A204.1 (cell line): ENCODE measurements at regions not wholly inside any gene's neighbourhood (a gene's known extent, or its start where the extent isn't known, plus 50 kb on each side); places are given as distances from the start of the nearest gene placed in this dataset.
"Not testable (repeated sequence)": the region's sequence is repeated elsewhere in the genome, so short reads cannot be mapped to it uniquely, and the experiment has no call there.

ENCODE experiments used
- FAIRE-seq: peaks from 2 replicates; lab custom pipeline; 2012; peaks lifted over from hg19 to GRCh38; lab: Jason Lieb, UNC

- no peak for FAIRE-seq
These were observed 101.7 kb upstream of the ZNF236 start for GRCh38 chr18:76720683-76721082.

- FAIRE-seq = no peak
These were observed 107.2 kb upstream of the ZNF236 start for GRCh38 chr18:76715012-76715610.

- FAIRE-seq = no peak
These were observed 108.9 kb upstream of the ZNF236 start for GRCh38 chr18:76713432-76713831.

GRCh38 chr18:76712511-76713140 lies 109.7 kb upstream of the ZNF236 start:
- no peak for FAIRE-seq

- no peak for FAIRE-seq
These were observed 111.5 kb upstream of the ZNF236 start for GRCh38 chr18:76710646-76711520.

GRCh38 chr18:76709659-76710645 lies 112.4 kb upstream of the ZNF236 start:
- FAIRE-seq = peak; percentile 32

GRCh38 chr18:76708722-76709353 lies 113.5 kb upstream of the ZNF236 start:
- FAIRE-seq = no peak

- no peak for FAIRE-seq
These were observed 114.2 kb upstream of the ZNF236 start for GRCh38 chr18:76708071-76708721.

- no peak for FAIRE-seq
These were observed 114.8 kb upstream of the ZNF236 start for GRCh38 chr18:76707534-76707933.

GRCh38 chr18:76704589-76704988 lies 117.8 kb upstream of the ZNF236 start:
- FAIRE-seq = not testable (repeated sequence)

GRCh38 chr18:76699923-76700322 lies 122.4 kb upstream of the ZNF236 start:
- FAIRE-seq = no peak

- FAIRE-seq = no peak
These were observed 124.9 kb upstream of the ZNF236 start for GRCh38 chr18:76697441-76697901.

GRCh38 chr18:76691800-76692199 lies 130.6 kb upstream of the ZNF236 start:
- FAIRE-seq = no peak

GRCh38 chr18:76689646-76690264 lies 132.6 kb upstream of the ZNF236 start:
- no peak for FAIRE-seq

- FAIRE-seq = no peak
These were observed 133.5 kb upstream of the ZNF236 start for GRCh38 chr18:76688724-76689472.

- FAIRE-seq = no peak
These were observed 134.9 kb upstream of the ZNF236 start for GRCh38 chr18:76687304-76687962.

- no peak for FAIRE-seq
These were observed 135.6 kb upstream of the ZNF236 start for GRCh38 chr18:76686737-76687231.

GRCh38 chr18:76685860-76686259 lies 136.5 kb upstream of the ZNF236 start:
- no peak for FAIRE-seq

GRCh38 chr18:76685402-76685801 lies 137.0 kb upstream of the ZNF236 start:
- no peak for FAIRE-seq
